ENCODE measurements at regions not wholly inside any gene's neighbourhood (a gene's known extent, or its start where the extent isn't known, plus 50 kb on each side); places are given as distances from the start of the nearest gene placed in this dataset.

DNA sequence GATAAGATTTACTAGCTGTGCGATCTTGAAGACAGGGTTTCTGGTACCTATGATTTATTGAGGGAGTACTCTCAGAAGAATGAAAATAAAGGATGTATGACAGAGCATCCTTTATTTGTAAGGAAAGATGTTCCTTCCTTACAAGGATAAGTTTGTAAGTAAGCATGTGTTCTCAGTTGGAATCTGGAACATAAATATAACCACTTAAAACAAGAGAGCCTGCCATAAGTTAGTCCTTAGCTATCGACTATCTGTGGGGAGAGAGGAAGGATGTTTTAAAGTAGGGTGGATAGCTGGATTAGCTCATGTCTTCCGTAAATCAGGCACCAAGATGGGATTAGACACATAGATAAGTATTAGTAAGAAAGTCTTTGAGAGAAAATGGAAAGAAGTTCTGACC, 192.6 kb upstream of the CARD18 start:
- in situ Hi-C loops (cut with MboI), result no loop called here
- H3K4me3 ChIP-seq, result no peak overlapping the region
- no peak overlapping the region for H2AFZ ChIP-seq (ENCODE audit: control insufficient read depth, low read depth, low read length)
- FAIRE-seq (no peak), ATAC-seq (no peak), DNase-seq (ENCODE audit: low read depth, low spot score) (no peak)
- POLR2A ChIA-PET, result no interaction called here
- no peak overlapping the region for H3K27ac ChIP-seq (ENCODE audit: control insufficient read depth, insufficient read depth)
- no peaks in the 10 kb centered on the region for H3K79me2 ChIP-seq (ENCODE audit: control insufficient read depth, insufficient read depth, low read length)
- H3K4me1 ChIP-seq (ENCODE audit: control insufficient read depth, insufficient read depth, low read length), result no peaks in the 10 kb centered on the region
- H4K20me1 ChIP-seq (ENCODE audit: control insufficient read depth, insufficient read depth), result no peaks in the 10 kb centered on the region
- H3K9me3 ChIP-seq (replicated peaks; ENCODE audit: control insufficient read depth, insufficient read depth, low read length), result no peaks in the 10 kb centered on the region
- CTCF ChIA-PET, result no interaction called here
- H3K27me3 ChIP-seq (replicated peaks in 1 of 2; ENCODE audit: control insufficient read depth in 2 of 2, insufficient read depth in 2 of 2, low read length in 1 of 2), result no peaks in the 10 kb centered on the region
- TF ChIP-seq NRF1 (conservative IDR thresholded peaks at IDR 0.05; ENCODE audit: low read depth, low read length) (no peak), CBX5 (IDR thresholded peaks at IDR 0.05; ENCODE audit: low read depth) (no peak), HDGF (IDR thresholded peaks at IDR 0.05) (no peak)
- no peaks in the 10 kb centered on the region for H3K36me3 ChIP-seq (ENCODE audit: control insufficient read depth in 2 of 2, insufficient read depth in 2 of 2, low read length in 1 of 2)
- H3K4me2 ChIP-seq (ENCODE audit: control insufficient read depth, insufficient read depth), result no peak overlapping the region
- no peak overlapping the region for H3K9ac ChIP-seq (ENCODE audit: control insufficient read depth, insufficient read depth, low read length)
- intact Hi-C loops (cut with micrococcal nuclease; ENCODE audit: unreplicated experiment), result no loop called here
- SMC1A ChIA-PET (ENCODE audit: uncharacterized antibody, unreplicated experiment), result no interaction called here
- 41% methylated on average over 3 of the region's 3 CpGs for WGBS (ENCODE audit: insufficient coverage, insufficient replicate concordance, low lambda C conversion rate, missing lambda C conversion rate)
- BruUV-seq (replicated peaks), result no TSS peak
- RAD21 ChIA-PET (ENCODE audit: unreplicated experiment), result no interaction called here

- Histone ChIP-seq H3K4me1 (ENCODE audit: control insufficient read depth, insufficient read depth, low read length) (no peaks in the 10 kb centered on the region), H3K79me2 (ENCODE audit: control insufficient read depth, insufficient read depth, low read length) (no peaks in the 10 kb centered on the region), H4K20me1 (ENCODE audit: control insufficient read depth, insufficient read depth) (no peaks in the 10 kb centered on the region), H3K9ac (ENCODE audit: control insufficient read depth, insufficient read depth, low read length) (no peak overlapping the region), H3K27me3 (replicated peaks in 1 of 2; ENCODE audit: control insufficient read depth in 2 of 2, insufficient read depth in 2 of 2, low read length in 1 of 2) (no peaks in the 10 kb centered on the region; a peak in 1 of 4 replicates), H3K36me3 (ENCODE audit: control insufficient read depth in 2 of 2, insufficient read depth in 2 of 2, low read length in 1 of 2) (no peaks in the 10 kb centered on the region), H3K9me3 (replicated peaks; ENCODE audit: control insufficient read depth, insufficient read depth, low read length) (no peaks in the 10 kb centered on the region), H3K27ac (ENCODE audit: control insufficient read depth, insufficient read depth) (no peak overlapping the region), H2AFZ (ENCODE audit: control insufficient read depth, low read depth, low read length) (no peak overlapping the region), H3K4me3 (no peak overlapping the region), H3K4me2 (ENCODE audit: control insufficient read depth, insufficient read depth) (no peak overlapping the region)
- ChIA-PET RAD21 (ENCODE audit: unreplicated experiment) (no interaction called here), SMC1A (ENCODE audit: uncharacterized antibody, unreplicated experiment) (interaction anchor here (0.6 kb wide), 1 partner anchor 1529 kb away, joined by 3 read pairs; no protein-coding TSS in a partner anchor), CTCF (interaction anchor here (0.7 kb wide), 1 partner anchor 38 kb away, joined by 4 read pairs; no protein-coding TSS in a partner anchor), POLR2A (no interaction called here)
- FAIRE-seq, result no peak
- no TSS peak for BruUV-seq (replicated peaks)
- no peak for DNase-seq (ENCODE audit: low read depth, low spot score)
- 0% methylated on average over 1 of the region's 1 CpG for WGBS (ENCODE audit: insufficient coverage, insufficient replicate concordance, low lambda C conversion rate, missing lambda C conversion rate)
- in situ Hi-C loops (cut with MboI) (no loop called here), intact Hi-C loops (cut with micrococcal nuclease; ENCODE audit: unreplicated experiment) (no loop called here)
- no peak for ATAC-seq
- TF ChIP-seq, protein P1, sequence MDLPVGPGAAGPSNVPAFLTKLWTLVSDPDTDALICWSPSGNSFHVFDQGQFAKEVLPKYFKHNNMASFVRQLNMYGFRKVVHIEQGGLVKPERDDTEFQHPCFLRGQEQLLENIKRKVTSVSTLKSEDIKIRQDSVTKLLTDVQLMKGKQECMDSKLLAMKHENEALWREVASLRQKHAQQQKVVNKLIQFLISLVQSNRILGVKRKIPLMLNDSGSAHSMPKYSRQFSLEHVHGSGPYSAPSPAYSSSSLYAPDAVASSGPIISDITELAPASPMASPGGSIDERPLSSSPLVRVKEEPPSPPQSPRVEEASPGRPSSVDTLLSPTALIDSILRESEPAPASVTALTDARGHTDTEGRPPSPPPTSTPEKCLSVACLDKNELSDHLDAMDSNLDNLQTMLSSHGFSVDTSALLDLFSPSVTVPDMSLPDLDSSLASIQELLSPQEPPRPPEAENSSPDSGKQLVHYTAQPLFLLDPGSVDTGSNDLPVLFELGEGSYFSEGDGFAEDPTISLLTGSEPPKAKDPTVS (IDR thresholded peaks at IDR 0.05; ENCODE audit: low read depth, low read length), result no peak
- no peak for TF ChIP-seq GABPA (IDR thresholded peaks at IDR 0.05; ENCODE audit: low read depth)
- TF ChIP-seq ZBTB33 (IDR thresholded peaks at IDR 0.05), result no peak
- no peak for TF ChIP-seq CREB1 (IDR thresholded peaks at IDR 0.05; ENCODE audit: low read depth)
- no peak for TF ChIP-seq FOXK2 (IDR thresholded peaks at IDR 0.05)
- no peak for TF ChIP-seq FOXM1 (IDR thresholded peaks at IDR 0.05; ENCODE audit: low read depth, low read length)
- no peak for TF ChIP-seq USF1 (IDR thresholded peaks at IDR 0.05; ENCODE audit: borderline replicate concordance, extremely low read length, insufficient read depth, low read depth, low read length)
- TF ChIP-seq KLF5 (IDR thresholded peaks at IDR 0.05; ENCODE audit: partially characterized antibody), result no peak
Observed at GRCh38 chr11:105328061-105328460, 188.5 kb upstream of the CARD18 start.

All from GM12878 (cell line).